GM23338 (cell line): ENCODE measurements at regions not wholly inside any gene's neighbourhood (a gene's known extent, or its start where the extent isn't known, plus 50 kb on each side); places are given as distances from the start of the nearest gene placed in this dataset.

Experiments
- ATAC-seq: fragments of 200-7000 bp; cut with Tn5 transposase; 3 replicates; pipeline ENCODE4 v1.9.1; 2020
- DNase-seq: peaks from one replicate; pipeline ENCODE4 v3.0.0-alpha.2; 2015; ENCODE audit warnings: low spot score
- H2AFZ ChIP-seq: fragments of 200-600 bp; sonication (generic); 2 replicates; pipeline ENCODE4 v1.8.0; 2016; ENCODE audit warnings: antibody characterized with exemption, mild to moderate bottlenecking, moderate library complexity
- H3F3A ChIP-seq: fragments of 200-600 bp; sonication (generic); replicated peaks from 2 replicates; pipeline ENCODE4 v1.8.0; 2017; ENCODE audit warnings: antibody characterized with exemption, mixed run types, low read depth
- H3K27ac ChIP-seq: fragments of 200-600 bp; sonication (generic); 2 replicates; pipeline ENCODE4 v1.6.1; 2016; ENCODE audit warnings: low read depth
- H3K27me3 ChIP-seq: fragments of 200-600 bp; sonication (generic); 2 replicates; pipeline ENCODE4 v1.8.0; 2016; ENCODE audit warnings: mild to moderate bottlenecking, mixed run types, moderate library complexity; ENCODE audit not compliant: insufficient read depth
- H3K36me3 ChIP-seq: fragments of 200-600 bp; sonication (generic); 2 replicates; pipeline ENCODE4 v1.8.0; 2016; ENCODE audit warnings: mild to moderate bottlenecking; ENCODE audit not compliant: insufficient read depth
- H3K4me1 ChIP-seq: fragments of 200-600 bp; sonication (generic); 2 replicates; pipeline ENCODE4 v1.8.0; 2016; ENCODE audit warnings: mild to moderate bottlenecking, moderate library complexity; ENCODE audit not compliant: insufficient read depth
- H3K4me2 ChIP-seq: fragments of 200-600 bp; sonication (generic); 2 replicates; pipeline ENCODE4 v1.7.1; 2017; ENCODE audit warnings: mixed run types
- H3K4me3 ChIP-seq: fragments of 200-600 bp; sonication (generic); 2 replicates; pipeline ENCODE4 v1.6.1; 2016; ENCODE audit warnings: mixed run types
- H3K79me2 ChIP-seq: fragments of 200-600 bp; sonication (generic); replicated peaks from 2 replicates; pipeline ENCODE4 v1.8.0; 2017; ENCODE audit warnings: mild to moderate bottlenecking; ENCODE audit not compliant: insufficient read depth
- H3K9me2 ChIP-seq: fragments of 200-600 bp; sonication (generic); 2 replicates; pipeline ENCODE4 v1.8.0; 2017; ENCODE audit not compliant: insufficient read depth
- H4K20me1 ChIP-seq: fragments of 200-600 bp; sonication (generic); replicated peaks from 2 replicates; pipeline ENCODE4 v1.8.0; 2017; ENCODE audit warnings: mild to moderate bottlenecking; ENCODE audit not compliant: insufficient read depth
- H3K27ac Mint-ChIP-seq: 2 replicates; pipeline ENCODE4 v1.8.0; 2020; ENCODE audit warnings: inconsistent platforms, mild to moderate bottlenecking, moderate library complexity, mixed read lengths
- H3K27me3 Mint-ChIP-seq: 3 replicates; pipeline ENCODE4 v1.8.0; 2022; ENCODE audit warnings: low read depth, mild to moderate bottlenecking, moderate library complexity, mixed read lengths, inconsistent platforms; ENCODE audit not compliant: insufficient read depth, poor library complexity
- H3K36me3 Mint-ChIP-seq: 3 replicates; pipeline ENCODE4 v1.8.0; 2021; ENCODE audit warnings: low read depth, mild to moderate bottlenecking, inconsistent platforms, moderate library complexity, mixed read lengths
- H3K4me1 Mint-ChIP-seq: 3 replicates; pipeline ENCODE4 v1.8.0; 2020; ENCODE audit warnings: mild to moderate bottlenecking, inconsistent platforms, mixed read lengths
- H3K4me3 Mint-ChIP-seq: 3 replicates; pipeline ENCODE4 v1.8.0; 2021; ENCODE audit warnings: moderate library complexity, mild to moderate bottlenecking, inconsistent platforms, mixed read lengths
- H3K9me3 Mint-ChIP-seq: 3 replicates; pipeline ENCODE4 v1.8.0; 2020; ENCODE audit warnings: moderate library complexity, mild to moderate bottlenecking, inconsistent platforms, mixed read lengths
- CREB1 ChIP-seq: fragments of 250-450 bp; sonication (Bioruptor Pico); IDR thresholded peaks from 2 replicates; pipeline ENCODE4 v1.5.0; 2020; ENCODE audit warnings: low read depth, mild to moderate bottlenecking, moderate library complexity
- ETS1 ChIP-seq: IDR thresholded peaks from 2 replicates; pipeline ENCODE4 v1.6.1; 2016; ENCODE audit warnings: antibody characterized with exemption
- NANOG ChIP-seq: IDR thresholded peaks from 2 replicates; pipeline ENCODE4 v1.6.1; 2016; ENCODE audit warnings: antibody characterized with exemption, borderline replicate concordance
- STAT1 ChIP-seq: IDR thresholded peaks from one replicate; pipeline ENCODE4 v1.6.1; 2016; ENCODE audit warnings: antibody characterized with exemption; ENCODE audit not compliant: unreplicated experiment
- ZNF462 ChIP-seq: fragments of 250-450 bp; sonication (Bioruptor Pico); IDR thresholded peaks from 2 replicates; pipeline ENCODE4 v1.5.0; 2020; ENCODE audit warnings: mild to moderate bottlenecking, moderate library complexity
- TF ChIP-seq, protein P1 (sequence below): IDR thresholded peaks from one replicate; pipeline ENCODE4 v1.6.1; 2018; ENCODE audit warnings: antibody characterized with exemption; ENCODE audit not compliant: unreplicated experiment

GRCh38 chr20:40946451-40946850 is 82.2 kb upstream of the TOP1 start:
- no peak for DNase-seq
- H3K9me3 Mint-ChIP-seq: no peaks in the 10 kb centered on the region
- H3K36me3 Mint-ChIP-seq: no peaks in the 10 kb centered on the region
- H4K20me1 ChIP-seq: no peaks in the 10 kb centered on the region
- H3K4me2 ChIP-seq: no peak overlapping the region
- H3K4me3 Mint-ChIP-seq: no peak overlapping the region
- no peak overlapping the region for H3K27ac ChIP-seq
- peaks cover 7% of the 10 kb centered on the region; the same call in 2 of the 3 replicates for H3K4me1 Mint-ChIP-seq
- no peak for ATAC-seq
- H3K4me1 ChIP-seq: no peaks in the 10 kb centered on the region
- no peaks in the 10 kb centered on the region for H3K27me3 ChIP-seq
- no peak overlapping the region for H3K27ac Mint-ChIP-seq
- H3K4me3 ChIP-seq: no peak overlapping the region
- H2AFZ ChIP-seq: peak overlapping the region; percentile 77; the same call in 1 of the 2 replicates
- H3K36me3 ChIP-seq: no peaks in the 10 kb centered on the region
- no peaks in the 10 kb centered on the region for H3K79me2 ChIP-seq
- TF ChIP-seq, protein P1, sequence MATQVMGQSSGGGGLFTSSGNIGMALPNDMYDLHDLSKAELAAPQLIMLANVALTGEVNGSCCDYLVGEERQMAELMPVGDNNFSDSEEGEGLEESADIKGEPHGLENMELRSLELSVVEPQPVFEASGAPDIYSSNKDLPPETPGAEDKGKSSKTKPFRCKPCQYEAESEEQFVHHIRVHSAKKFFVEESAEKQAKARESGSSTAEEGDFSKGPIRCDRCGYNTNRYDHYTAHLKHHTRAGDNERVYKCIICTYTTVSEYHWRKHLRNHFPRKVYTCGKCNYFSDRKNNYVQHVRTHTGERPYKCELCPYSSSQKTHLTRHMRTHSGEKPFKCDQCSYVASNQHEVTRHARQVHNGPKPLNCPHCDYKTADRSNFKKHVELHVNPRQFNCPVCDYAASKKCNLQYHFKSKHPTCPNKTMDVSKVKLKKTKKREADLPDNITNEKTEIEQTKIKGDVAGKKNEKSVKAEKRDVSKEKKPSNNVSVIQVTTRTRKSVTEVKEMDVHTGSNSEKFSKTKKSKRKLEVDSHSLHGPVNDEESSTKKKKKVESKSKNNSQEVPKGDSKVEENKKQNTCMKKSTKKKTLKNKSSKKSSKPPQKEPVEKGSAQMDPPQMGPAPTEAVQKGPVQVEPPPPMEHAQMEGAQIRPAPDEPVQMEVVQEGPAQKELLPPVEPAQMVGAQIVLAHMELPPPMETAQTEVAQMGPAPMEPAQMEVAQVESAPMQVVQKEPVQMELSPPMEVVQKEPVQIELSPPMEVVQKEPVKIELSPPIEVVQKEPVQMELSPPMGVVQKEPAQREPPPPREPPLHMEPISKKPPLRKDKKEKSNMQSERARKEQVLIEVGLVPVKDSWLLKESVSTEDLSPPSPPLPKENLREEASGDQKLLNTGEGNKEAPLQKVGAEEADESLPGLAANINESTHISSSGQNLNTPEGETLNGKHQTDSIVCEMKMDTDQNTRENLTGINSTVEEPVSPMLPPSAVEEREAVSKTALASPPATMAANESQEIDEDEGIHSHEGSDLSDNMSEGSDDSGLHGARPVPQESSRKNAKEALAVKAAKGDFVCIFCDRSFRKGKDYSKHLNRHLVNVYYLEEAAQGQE: no peak
- TF ChIP-seq CREB1 (CRISPR knock-in tag): no peak
- TF ChIP-seq STAT1: no peak
- TF ChIP-seq NANOG: no peak
- TF ChIP-seq ETS1: no peak
- TF ChIP-seq ZNF462 (CRISPR knock-in tag): no peak
- H3K27me3 Mint-ChIP-seq: peaks cover 10% of the 10 kb centered on the region
- H3F3A ChIP-seq: no peaks in the 10 kb centered on the region
- H3K9me2 ChIP-seq: no peaks in the 10 kb centered on the region
